Activated CD4-positive, alpha-beta memory T cell treated with anti-CD3 and anti-CD28 coated beads, Interleukin-2, amount 10 ng/mL, durations not matched to agents 7 days and 5 days (primary cell): ENCODE measurements at regions not wholly inside any gene's neighbourhood (a gene's known extent, or its start where the extent isn't known, plus 50 kb on each side); places are given as distances from the start of the nearest gene placed in this dataset.

ENCODE experiments used
- CTCF ChIA-PET: fragments of 350-600 bp; sonication (Branson Sonifier 250); formaldehyde crosslinking; loops from one replicate; lab custom pipeline; 2021; ENCODE audit warnings: antibody characterized with exemption, inconsistent platforms; lab: Charles Lee
- POLR2A ChIA-PET: fragments of 350-600 bp; sonication (Branson Sonifier 250); formaldehyde crosslinking; loops from one replicate; lab custom pipeline; 2021; ENCODE audit warnings: antibody characterized with exemption; lab: Charles Lee
- DNase-seq: peaks from one replicate; pipeline ENCODE4 v3.0.0-alpha.2; 2020
- H3K27ac Mint-ChIP-seq: one replicate; pipeline ENCODE4 v1.8.0; 2021; ENCODE audit warnings: mild to moderate bottlenecking, mixed read lengths
- H3K27me3 Mint-ChIP-seq: one replicate; pipeline ENCODE4 v1.8.0; 2021; ENCODE audit warnings: mixed read lengths
- H3K36me3 Mint-ChIP-seq: one replicate; pipeline ENCODE4 v1.8.0; 2021; ENCODE audit warnings: low read depth, mixed read lengths
- H3K4me1 Mint-ChIP-seq: one replicate; pipeline ENCODE4 v1.8.0; 2021; ENCODE audit warnings: mixed read lengths
- H3K4me3 Mint-ChIP-seq: one replicate; pipeline ENCODE4 v1.8.0; 2021; ENCODE audit warnings: mild to moderate bottlenecking, mixed read lengths
- H3K9me3 Mint-ChIP-seq: one replicate; pipeline ENCODE4 v1.8.0; 2021; ENCODE audit warnings: mixed read lengths

- Mint-ChIP-seq H3K27ac (no peak overlapping the region), H3K4me1 (no peaks in the 10 kb centered on the region), H3K4me3 (no peak overlapping the region), H3K36me3 (no peaks in the 10 kb centered on the region), H3K27me3 (no peaks in the 10 kb centered on the region), H3K9me3 (no peaks in the 10 kb centered on the region)
- DNase-seq = no peak
- CTCF ChIA-PET = no interaction called here
- POLR2A ChIA-PET = no interaction called here
These were observed 51.0 kb upstream of the SPINK5 start for GRCh38 chr5:148012801-148013200.

- POLR2A ChIA-PET = no interaction called here
- peaks cover under 1% of the 10 kb centered on the region for H3K9me3 Mint-ChIP-seq
- no peak for DNase-seq
- H3K36me3 Mint-ChIP-seq = no peaks in the 10 kb centered on the region
- H3K4me3 Mint-ChIP-seq = no peak overlapping the region
- CTCF ChIA-PET = no interaction called here
- H3K4me1 Mint-ChIP-seq = no peaks in the 10 kb centered on the region
- no peaks in the 10 kb centered on the region for H3K27me3 Mint-ChIP-seq
- H3K27ac Mint-ChIP-seq = no peak overlapping the region
These were observed 52.2 kb upstream of the SPINK5 start for GRCh38 chr5:148011398-148012137.

- Mint-ChIP-seq H3K4me1 (no peaks in the 10 kb centered on the region), H3K36me3 (no peaks in the 10 kb centered on the region), H3K9me3 (peaks cover 11% of the 10 kb centered on the region), H3K27me3 (no peaks in the 10 kb centered on the region), H3K27ac (no peak overlapping the region), H3K4me3 (no peak overlapping the region)
- CTCF ChIA-PET = no interaction called here
- DNase-seq = no peak
- POLR2A ChIA-PET = no interaction called here
These were observed 57.8 kb upstream of the SPINK5 start for GRCh38 chr5:148005788-148006520.

DNA sequence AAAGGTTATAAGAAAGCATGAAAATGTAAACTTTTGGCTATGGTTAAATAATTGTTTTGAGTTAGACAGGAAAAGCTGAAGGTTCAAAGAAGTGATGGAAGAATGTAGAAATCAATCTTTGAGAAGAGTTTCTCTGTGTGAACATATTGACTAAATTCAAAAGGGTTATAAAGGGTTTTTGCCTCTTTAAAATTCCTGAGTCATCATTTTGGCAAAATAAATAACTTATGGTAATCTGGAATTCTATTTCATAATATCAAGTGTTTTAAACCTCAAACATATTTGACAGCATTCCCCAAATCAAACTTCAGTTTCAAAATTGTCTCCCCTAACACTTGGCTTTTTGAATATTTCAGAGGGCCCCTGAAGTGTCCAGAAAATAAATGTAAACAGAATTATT, 60.6 kb upstream of the SPINK5 start:
- no peaks in the 10 kb centered on the region for H3K36me3 Mint-ChIP-seq
- no peaks in the 10 kb centered on the region for H3K4me1 Mint-ChIP-seq
- H3K27me3 Mint-ChIP-seq = no peaks in the 10 kb centered on the region
- peaks cover 16% of the 10 kb centered on the region for H3K9me3 Mint-ChIP-seq
- H3K4me3 Mint-ChIP-seq = no peak overlapping the region
- DNase-seq = no peak
- no peak overlapping the region for H3K27ac Mint-ChIP-seq
- CTCF ChIA-PET = no interaction called here
- POLR2A ChIA-PET = no interaction called here

DNA sequence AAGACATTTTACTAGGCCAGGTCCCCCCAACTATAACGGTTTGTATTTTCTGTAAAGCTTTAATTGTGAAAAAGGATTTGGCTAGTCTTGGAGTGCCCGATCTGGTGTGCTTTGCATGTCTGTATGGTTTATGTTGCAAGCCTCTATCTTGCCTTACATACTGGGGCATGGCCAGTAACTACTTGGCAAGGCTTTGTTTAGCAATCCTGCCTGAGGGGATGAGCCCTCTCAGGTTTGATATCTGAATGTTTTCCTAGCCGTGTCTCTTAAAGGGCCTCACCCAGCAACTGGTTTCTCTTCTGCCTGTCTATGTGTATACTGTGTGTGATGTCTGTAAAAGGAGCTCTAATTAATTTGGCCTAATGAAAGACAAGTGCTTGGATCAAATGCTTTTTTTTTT, 61.3 kb upstream of the SPINK5 start:
- ChIA-PET POLR2A (no interaction called here), CTCF (no interaction called here)
- Mint-ChIP-seq H3K27ac (no peak overlapping the region), H3K9me3 (peaks cover 16% of the 10 kb centered on the region), H3K27me3 (no peaks in the 10 kb centered on the region), H3K4me1 (no peaks in the 10 kb centered on the region), H3K36me3 (no peaks in the 10 kb centered on the region), H3K4me3 (no peak overlapping the region)
- no peak for DNase-seq

- Mint-ChIP-seq H3K9me3 (peaks cover 14% of the 10 kb centered on the region), H3K4me1 (no peaks in the 10 kb centered on the region), H3K27me3 (no peaks in the 10 kb centered on the region), H3K27ac (no peak overlapping the region), H3K36me3 (no peaks in the 10 kb centered on the region), H3K4me3 (no peak overlapping the region)
- CTCF ChIA-PET = interaction anchor here (1.4 kb wide), 1 partner anchor 9 kb away, joined by 3 read pairs; no protein-coding TSS in a partner anchor
- POLR2A ChIA-PET = no interaction called here
- DNase-seq = no peak
These were observed 63.7 kb upstream of the SPINK5 start for GRCh38 chr5:148000036-148000435.

DNA sequence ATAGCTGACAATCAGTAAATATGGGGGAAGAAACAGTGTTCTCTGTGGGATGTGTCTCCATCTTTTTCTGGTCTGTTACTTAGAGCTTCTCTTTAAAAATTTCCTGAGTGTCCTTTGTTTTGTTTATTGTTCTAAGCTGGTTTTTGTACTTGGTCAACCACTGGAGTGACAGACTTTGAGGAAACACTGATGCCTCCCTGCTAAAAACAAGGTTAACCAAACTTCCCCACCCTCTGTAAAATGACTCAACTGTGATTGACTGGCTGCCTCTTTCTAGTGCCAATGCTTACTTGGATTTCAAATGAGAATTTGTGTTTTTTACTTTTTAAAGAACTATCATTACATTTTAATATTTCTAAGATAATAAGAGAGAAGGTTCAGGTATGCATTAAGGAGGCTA, 65.1 kb upstream of the SPINK5 start:
- POLR2A ChIA-PET = no interaction called here
- H3K4me1 Mint-ChIP-seq = no peaks in the 10 kb centered on the region

DNA sequence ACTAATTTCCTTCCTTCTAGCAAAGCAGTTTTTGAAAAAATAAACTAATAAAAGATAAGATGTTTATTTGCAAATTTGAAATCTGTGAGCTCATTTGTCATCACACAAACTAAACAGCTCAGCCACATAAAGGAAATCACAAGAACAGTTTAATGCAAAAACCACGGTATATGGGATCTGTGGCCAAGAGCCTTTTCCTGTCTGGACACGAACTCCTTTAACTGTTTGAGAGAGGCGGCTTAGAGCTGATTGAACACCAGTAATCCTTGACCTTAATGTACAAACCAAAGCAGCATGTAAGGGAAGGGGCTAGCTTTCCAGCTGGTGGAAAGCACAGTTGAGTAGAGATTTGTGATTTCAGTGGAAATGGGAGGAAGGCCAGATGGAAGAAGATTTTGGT, 66.3 kb upstream of the SPINK5 start:
- ChIA-PET POLR2A (no interaction called here), CTCF (no interaction called here)
- Mint-ChIP-seq H3K4me3 (no peak overlapping the region), H3K9me3 (peaks cover 10% of the 10 kb centered on the region), H3K4me1 (no peaks in the 10 kb centered on the region), H3K27ac (no peak overlapping the region), H3K27me3 (no peaks in the 10 kb centered on the region), H3K36me3 (no peaks in the 10 kb centered on the region)
- no peak for DNase-seq

More for the DNA sequence above, 65.1 kb upstream of the SPINK5 start:
- peaks cover 14% of the 10 kb centered on the region for H3K9me3 Mint-ChIP-seq
- DNase-seq = no peak
- no peaks in the 10 kb centered on the region for H3K36me3 Mint-ChIP-seq
- CTCF ChIA-PET = no interaction called here
- H3K27me3 Mint-ChIP-seq = no peaks in the 10 kb centered on the region
- H3K27ac Mint-ChIP-seq = no peak overlapping the region
- no peak overlapping the region for H3K4me3 Mint-ChIP-seq

DNA sequence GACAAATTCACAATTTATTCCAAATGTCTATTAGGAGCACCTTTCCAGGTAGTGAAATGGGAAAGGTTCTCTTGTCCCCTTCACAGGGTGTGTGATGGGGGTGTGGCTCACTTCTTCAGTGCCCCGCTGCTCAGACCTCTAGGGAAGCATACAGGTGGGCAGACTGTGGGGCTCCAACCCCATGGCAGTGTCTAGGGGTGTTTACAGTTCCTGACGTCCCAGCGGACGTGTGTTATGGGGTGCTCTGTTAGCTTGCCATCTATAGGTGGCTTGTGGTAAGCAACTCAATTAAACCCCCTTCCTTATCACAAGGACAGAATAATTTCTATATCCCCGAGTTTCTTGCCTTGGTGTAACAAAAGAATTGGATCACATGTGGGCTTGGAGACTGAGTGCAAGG, 67.4 kb upstream of the SPINK5 start:
- Mint-ChIP-seq H3K4me3 (no peak overlapping the region), H3K36me3 (no peaks in the 10 kb centered on the region), H3K27me3 (no peaks in the 10 kb centered on the region), H3K9me3 (peaks cover 5% of the 10 kb centered on the region), H3K27ac (no peak overlapping the region), H3K4me1 (no peaks in the 10 kb centered on the region)
- POLR2A ChIA-PET = no interaction called here
- DNase-seq = no peak
- CTCF ChIA-PET = no interaction called here

DNA sequence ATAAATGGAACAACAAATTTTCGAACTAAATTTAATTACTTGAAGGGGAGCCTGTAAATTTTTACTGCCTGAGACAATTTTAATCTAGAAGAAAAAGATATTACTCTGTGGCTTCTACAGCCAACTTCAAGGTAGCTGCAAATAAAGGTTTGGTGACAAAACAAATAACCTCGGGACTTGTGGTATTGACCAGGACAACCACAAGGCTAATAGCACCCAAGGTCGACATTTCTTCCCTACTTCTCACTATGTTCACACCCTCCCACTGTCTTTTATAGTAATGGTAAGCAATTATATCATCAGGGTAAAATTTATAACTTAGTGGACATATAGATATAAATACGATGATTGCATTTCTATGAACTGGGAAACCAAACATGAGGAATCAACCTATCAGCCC, 67.9 kb upstream of the SPINK5 start:
- no peak overlapping the region for H3K27ac Mint-ChIP-seq
- no peaks in the 10 kb centered on the region for H3K27me3 Mint-ChIP-seq
- ChIA-PET CTCF (no interaction called here), POLR2A (no interaction called here)
- DNase-seq = no peak
- no peaks in the 10 kb centered on the region for H3K36me3 Mint-ChIP-seq
- no peak overlapping the region for H3K4me3 Mint-ChIP-seq
- no peaks in the 10 kb centered on the region for H3K4me1 Mint-ChIP-seq
- H3K9me3 Mint-ChIP-seq = peaks cover 5% of the 10 kb centered on the region

DNA sequence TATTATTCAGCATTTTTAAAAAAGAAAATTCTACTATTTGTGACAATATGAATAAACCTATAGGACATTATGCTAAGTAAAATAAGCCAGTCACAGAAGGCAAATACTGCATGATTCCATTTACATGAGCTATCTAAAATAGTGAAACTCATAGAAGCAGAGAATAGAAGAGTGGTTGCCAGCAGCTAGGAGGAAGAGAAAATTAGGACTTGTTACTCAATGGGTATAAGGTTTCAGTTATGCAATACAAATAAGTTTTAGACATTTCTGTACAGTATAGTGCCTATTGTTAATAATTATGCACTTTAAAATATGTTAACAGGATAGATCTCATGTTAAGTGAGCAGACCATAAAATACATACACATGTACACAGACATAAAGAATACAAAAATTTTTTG, 73.8 kb upstream of the SPINK5 start:
- H3K27ac Mint-ChIP-seq = no peak overlapping the region
- no peaks in the 10 kb centered on the region for H3K36me3 Mint-ChIP-seq
- no peak overlapping the region for H3K4me3 Mint-ChIP-seq
- no peaks in the 10 kb centered on the region for H3K27me3 Mint-ChIP-seq
- DNase-seq = no peak
- H3K4me1 Mint-ChIP-seq = no peaks in the 10 kb centered on the region
- ChIA-PET CTCF (no interaction called here), POLR2A (no interaction called here)
- H3K9me3 Mint-ChIP-seq = no peaks in the 10 kb centered on the region

DNA sequence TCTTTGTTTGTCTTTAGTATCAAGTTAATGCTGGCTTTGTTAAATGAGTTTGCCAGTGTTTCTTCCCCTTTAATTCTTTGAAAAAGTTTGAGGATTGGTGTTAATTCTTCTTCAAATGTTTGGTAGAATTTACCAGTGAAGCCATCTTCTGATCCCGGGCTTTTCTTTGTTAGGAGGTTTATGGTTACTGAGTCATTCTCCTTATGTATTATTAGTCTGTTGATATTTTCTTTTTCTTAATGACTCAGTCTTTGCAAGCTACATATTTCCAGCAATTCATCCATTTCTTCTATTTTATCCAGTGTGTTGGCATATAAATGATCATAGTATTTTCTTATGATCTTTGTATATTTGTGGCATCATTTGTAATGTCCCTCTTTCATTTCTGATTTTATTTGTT, 74.5 kb upstream of the SPINK5 start:
- no peaks in the 10 kb centered on the region for H3K4me1 Mint-ChIP-seq
- no peak overlapping the region for H3K4me3 Mint-ChIP-seq
- H3K36me3 Mint-ChIP-seq = no peaks in the 10 kb centered on the region
- no peak overlapping the region for H3K27ac Mint-ChIP-seq
- H3K27me3 Mint-ChIP-seq = no peaks in the 10 kb centered on the region
- CTCF ChIA-PET = no interaction called here
- H3K9me3 Mint-ChIP-seq = no peaks in the 10 kb centered on the region
- POLR2A ChIA-PET = no interaction called here
- DNase-seq = no peak

GRCh38 chr5:147986134-147986757, 77.5 kb upstream of the SPINK5 start:
- ChIA-PET POLR2A (no interaction called here), CTCF (no interaction called here)
- Mint-ChIP-seq H3K9me3 (no peaks in the 10 kb centered on the region), H3K36me3 (no peaks in the 10 kb centered on the region), H3K27ac (no peak overlapping the region), H3K4me3 (no peak overlapping the region), H3K27me3 (no peaks in the 10 kb centered on the region), H3K4me1 (no peaks in the 10 kb centered on the region)
- no peak for DNase-seq
